ELR (cell line): ENCODE measurements at regions not wholly inside any gene's neighbourhood (a gene's known extent, or its start where the extent isn't known, plus 50 kb on each side); places are given as distances from the start of the nearest gene placed in this dataset.

Experiments
- DNase-seq: peaks from one replicate; pipeline ENCODE4 v3.0.0-alpha.2; 2015; ENCODE audit warnings: low read depth

- peak; percentile 6 for DNase-seq
These were observed 158.9 kb upstream of the PLEKHA5 start for GRCh38 chr12:18970603-18971002.

GRCh38 chr12:18971932-18972331 lies 157.6 kb upstream of the PLEKHA5 start:
- DNase-seq = no peak

GRCh38 chr12:18975933-18976332 lies 153.6 kb upstream of the PLEKHA5 start:
- DNase-seq = no peak

GRCh38 chr12:18979401-18980126 lies 150.0 kb upstream of the PLEKHA5 start:
- DNase-seq = no peak

GRCh38 chr12:18981732-18982131 lies 147.8 kb upstream of the PLEKHA5 start:
- no peak for DNase-seq

GRCh38 chr12:18982226-18982949 lies 147.1 kb upstream of the PLEKHA5 start:
- DNase-seq = no peak

GRCh38 chr12:18983854-18984253 lies 145.7 kb upstream of the PLEKHA5 start:
- DNase-seq = no peak

GRCh38 chr12:18990856-18991255 lies 138.7 kb upstream of the PLEKHA5 start:
- DNase-seq = no peak

- no peak for DNase-seq
These were observed 137.2 kb upstream of the PLEKHA5 start for GRCh38 chr12:18992336-18992735.

- peak; percentile 96 for DNase-seq
These were observed 130.9 kb upstream of the PLEKHA5 start for GRCh38 chr12:18998343-18999261.

- no peak for DNase-seq
These were observed 128.7 kb upstream of the PLEKHA5 start for GRCh38 chr12:19000836-19001235.

GRCh38 chr12:19002216-19002615 lies 127.3 kb upstream of the PLEKHA5 start:
- DNase-seq = no peak

- no peak for DNase-seq
These were observed 126.4 kb upstream of the PLEKHA5 start for GRCh38 chr12:19003141-19003540.

GRCh38 chr12:19003987-19004619 lies 125.4 kb upstream of the PLEKHA5 start:
- no peak for DNase-seq

GRCh38 chr12:19005257-19005801 lies 124.2 kb upstream of the PLEKHA5 start:
- no peak for DNase-seq

GRCh38 chr12:19006626-19007137 lies 122.9 kb upstream of the PLEKHA5 start:
- no peak for DNase-seq

GRCh38 chr12:19008102-19008501 lies 121.4 kb upstream of the PLEKHA5 start:
- no peak for DNase-seq

- DNase-seq = no peak
These were observed 119.4 kb upstream of the PLEKHA5 start for GRCh38 chr12:19010087-19010486.

GRCh38 chr12:19010726-19011125 lies 118.8 kb upstream of the PLEKHA5 start:
- DNase-seq = no peak

- DNase-seq = peak; percentile 52
These were observed 116.6 kb upstream of the PLEKHA5 start for GRCh38 chr12:19012965-19013364.

GRCh38 chr12:19014240-19014639 lies 115.3 kb upstream of the PLEKHA5 start:
- DNase-seq = no peak

- no peak for DNase-seq
These were observed 114.2 kb upstream of the PLEKHA5 start for GRCh38 chr12:19015285-19015684.
